Hepatocyte (in vitro differentiated cells): ENCODE measurements at regions not wholly inside any gene's neighbourhood (a gene's known extent, or its start where the extent isn't known, plus 50 kb on each side); places are given as distances from the start of the nearest gene placed in this dataset.

Source experiments
- DNase-seq: peaks from one replicate; pipeline ENCODE4 v3.0.0-alpha.2; 2016; ENCODE audit warnings: low spot score
- H2AFZ ChIP-seq: fragments of 200-600 bp; sonication (generic); 2 replicates; pipeline ENCODE4 v1.6.0; 2016; ENCODE audit warnings: antibody characterized with exemption, mild to moderate bottlenecking
- H3K27ac ChIP-seq: fragments of 200-600 bp; sonication (generic); 2 replicates; pipeline ENCODE4 v1.5.1; 2016; ENCODE audit warnings: mild to moderate bottlenecking
- H3K27me3 ChIP-seq: fragments of 200-600 bp; sonication (generic); 2 replicates; pipeline ENCODE4 v1.6.1; 2016
- H3K36me3 ChIP-seq: fragments of 200-600 bp; sonication (generic); replicated peaks from 2 replicates; pipeline ENCODE4 v1.5.1; 2016; ENCODE audit warnings: low read depth; ENCODE audit not compliant: insufficient read depth
- H3K4me1 ChIP-seq: fragments of 200-600 bp; sonication (generic); 2 replicates; pipeline ENCODE4 v1.5.1; 2016; ENCODE audit warnings: mild to moderate bottlenecking, moderate library complexity; ENCODE audit not compliant: insufficient read depth
- H3K4me2 ChIP-seq: fragments of 200-600 bp; sonication (generic); 2 replicates; pipeline ENCODE4 v1.6.0; 2016
- H3K4me3 ChIP-seq: fragments of 200-600 bp; sonication (generic); 2 replicates; pipeline ENCODE4 v1.5.1; 2016; ENCODE audit warnings: mild to moderate bottlenecking
- H3K79me2 ChIP-seq: fragments of 200-600 bp; sonication (generic); 2 replicates; pipeline ENCODE4 v1.6.0; 2017; ENCODE audit warnings: mild to moderate bottlenecking
- H3K9me2 ChIP-seq: fragments of 200-600 bp; sonication (generic); replicated peaks from 2 replicates; pipeline ENCODE4 v1.6.0; 2017; ENCODE audit warnings: mild to moderate bottlenecking; ENCODE audit not compliant: insufficient read depth
- H3K9me3 ChIP-seq: fragments of 200-600 bp; sonication (generic); 2 replicates; pipeline ENCODE4 v1.5.1; 2016; ENCODE audit warnings: low read depth, mild to moderate bottlenecking
- H4K20me1 ChIP-seq: fragments of 200-600 bp; sonication (generic); 2 replicates; pipeline ENCODE4 v1.6.0; 2016; ENCODE audit warnings: mild to moderate bottlenecking; ENCODE audit not compliant: insufficient read depth, poor library complexity, severe bottlenecking
- CTCF ChIP-seq: fragments of 200-600 bp; sonication (generic); IDR thresholded peaks from 2 replicates; pipeline ENCODE4 v1.5.1; 2016; ENCODE audit warnings: antibody characterized with exemption, mild to moderate bottlenecking; ENCODE audit not compliant: poor library complexity
- EZH2 ChIP-seq: fragments of 200-600 bp; sonication (generic); IDR thresholded peaks from 2 replicates; pipeline ENCODE4 v1.6.1; 2016; ENCODE audit warnings: antibody characterized with exemption, mild to moderate bottlenecking, borderline replicate concordance
- EZH2phosphoT487 ChIP-seq: fragments of 200-600 bp; sonication (generic); IDR thresholded peaks from one replicate; pipeline ENCODE4 v1.6.1; 2018; ENCODE audit warnings: antibody characterized with exemption, mild to moderate bottlenecking, low read depth, moderate library complexity; ENCODE audit not compliant: unreplicated experiment, severe bottlenecking
- WGBS: methylation state at CpG from one replicate; pipeline ENCODE4 v1.1.6; 2016; ENCODE audit warnings: low lambda C conversion rate; ENCODE audit errors: missing lambda C conversion rate; 5-methylcytosine and 5-hydroxymethylcytosine counted together

GRCh38 chr14:34035934-34036250 is 85.0 kb upstream of the EGLN3 start:
- no peak overlapping the region for H3K4me3 ChIP-seq
- no peak for DNase-seq
- WGBS = 100% methylated on average over 1 of the region's 1 CpG
- H4K20me1 ChIP-seq = no peaks in the 10 kb centered on the region
- H3K27me3 ChIP-seq = no peaks in the 10 kb centered on the region
- TF ChIP-seq EZH2phosphoT487 = no peak
- no peak for TF ChIP-seq CTCF
- no peak for TF ChIP-seq EZH2
- peaks cover 13% of the 10 kb centered on the region for H3K4me1 ChIP-seq
- no peaks in the 10 kb centered on the region for H3K79me2 ChIP-seq
- H3K36me3 ChIP-seq = no peaks in the 10 kb centered on the region
- no peak overlapping the region for H2AFZ ChIP-seq
- H3K9me2 ChIP-seq = no peaks in the 10 kb centered on the region
- H3K9me3 ChIP-seq = no peaks in the 10 kb centered on the region
- H3K4me2 ChIP-seq = no peak overlapping the region
- peak overlapping the region; percentile 22 for H3K27ac ChIP-seq

GRCh38 chr14:34035177-34035933 is 84.5 kb upstream of the EGLN3 start:
- TF ChIP-seq EZH2 = no peak
- no peak for TF ChIP-seq CTCF
- TF ChIP-seq EZH2phosphoT487 = no peak
- DNase-seq = no peak
- no peaks in the 10 kb centered on the region for H3K9me3 ChIP-seq
- H4K20me1 ChIP-seq = no peaks in the 10 kb centered on the region
- H3K4me1 ChIP-seq = peaks cover 13% of the 10 kb centered on the region
- H3K27me3 ChIP-seq = no peaks in the 10 kb centered on the region
- peak overlapping the region; percentile 22 for H3K27ac ChIP-seq
- WGBS = 78% methylated on average over 10 of the region's 10 CpGs
- H3K79me2 ChIP-seq = no peaks in the 10 kb centered on the region
- no peak overlapping the region for H2AFZ ChIP-seq
- H3K4me2 ChIP-seq = no peak overlapping the region
- H3K4me3 ChIP-seq = no peak overlapping the region
- no peaks in the 10 kb centered on the region for H3K9me2 ChIP-seq
- no peaks in the 10 kb centered on the region for H3K36me3 ChIP-seq

GRCh38 chr14:34034447-34035176 is 83.7 kb upstream of the EGLN3 start:
- 95% methylated on average over 11 of the region's 11 CpGs for WGBS
- H3K36me3 ChIP-seq = no peaks in the 10 kb centered on the region
- TF ChIP-seq EZH2 (no peak), EZH2phosphoT487 (no peak), CTCF (no peak)
- DNase-seq = no peak
- H3K79me2 ChIP-seq = no peaks in the 10 kb centered on the region
- H3K9me3 ChIP-seq = no peaks in the 10 kb centered on the region
- no peak overlapping the region for H3K27ac ChIP-seq
- no peaks in the 10 kb centered on the region for H4K20me1 ChIP-seq
- H3K27me3 ChIP-seq = no peaks in the 10 kb centered on the region
- H3K4me3 ChIP-seq = no peak overlapping the region
- H3K9me2 ChIP-seq = no peaks in the 10 kb centered on the region
- peaks cover 13% of the 10 kb centered on the region for H3K4me1 ChIP-seq
- no peak overlapping the region for H3K4me2 ChIP-seq
- no peak overlapping the region for H2AFZ ChIP-seq
